Activated CD4-positive, alpha-beta T cell treated with anti-CD3 and anti-CD28 coated beads for 4 hours (primary cell): ENCODE measurements at regions not wholly inside any gene's neighbourhood (a gene's known extent, or its start where the extent isn't known, plus 50 kb on each side); places are given as distances from the start of the nearest gene placed in this dataset.

Source experiments
- DNase-seq, 2 donors: peaks; one replicate each; pipeline ENCODE4 v3.0.0-alpha.2; 2020

DNA sequence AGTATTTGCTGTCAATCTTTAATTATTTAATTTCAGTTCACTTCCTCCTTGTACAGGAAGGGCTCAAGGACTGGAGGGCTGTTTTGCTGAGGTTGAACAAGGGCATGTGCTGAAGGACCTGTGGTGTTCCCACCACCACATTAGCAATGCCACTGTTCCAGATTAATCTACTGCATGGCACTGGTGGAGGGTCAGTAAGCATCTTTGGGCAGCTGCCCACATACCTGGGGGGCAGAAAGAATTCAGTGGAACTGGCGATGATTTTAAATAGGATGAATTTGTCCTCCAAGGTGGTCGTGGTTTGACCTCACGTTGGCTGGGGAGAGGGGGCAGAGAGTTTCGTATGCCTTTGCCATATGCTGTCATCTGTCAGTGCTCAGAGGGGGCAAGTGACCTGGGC lies 244.8 kb downstream of the TLE3 start:
- no peak for DNase-seq

DNA sequence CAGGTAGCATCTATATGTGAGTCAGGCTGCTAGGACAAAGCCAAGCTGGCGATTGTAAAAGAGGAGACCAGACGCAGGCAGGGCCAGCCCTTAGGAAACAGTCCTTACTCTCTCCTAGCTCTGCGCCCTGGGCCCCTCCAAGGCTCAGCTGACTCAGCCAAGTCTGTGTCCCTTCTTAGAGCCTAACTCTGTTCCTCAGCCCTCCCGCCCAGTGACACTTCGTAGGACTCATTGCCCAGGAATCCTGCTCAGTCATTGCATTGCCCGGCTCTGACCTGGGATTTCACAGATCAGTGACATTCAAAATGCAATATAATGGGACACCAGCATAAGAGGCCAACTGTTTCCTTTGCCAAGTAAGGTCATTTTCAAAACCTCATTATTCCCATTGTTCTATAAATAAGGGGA lies 244.2 kb downstream of the TLE3 start:
- DNase-seq: no peak

DNA sequence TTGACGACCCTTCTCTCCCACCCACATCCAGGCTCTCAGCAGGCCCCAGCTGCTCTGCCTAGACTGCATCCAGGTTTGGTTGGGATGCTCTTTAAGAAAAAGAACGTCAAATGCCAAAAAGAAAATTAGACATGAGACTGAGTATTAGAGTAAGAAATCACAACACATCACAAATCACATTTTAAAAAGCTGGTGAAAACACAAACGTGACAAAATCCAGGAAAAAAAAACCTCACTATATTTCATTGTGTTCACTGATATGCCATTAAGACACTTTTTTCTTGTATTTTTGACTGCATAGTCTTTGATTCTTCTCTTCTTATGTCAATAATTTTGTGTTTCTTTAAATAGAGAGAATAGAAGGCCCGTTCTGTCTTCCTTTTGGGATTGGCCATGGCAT lies 243.7 kb downstream of the TLE3 start:
- DNase-seq: no peak

DNA sequence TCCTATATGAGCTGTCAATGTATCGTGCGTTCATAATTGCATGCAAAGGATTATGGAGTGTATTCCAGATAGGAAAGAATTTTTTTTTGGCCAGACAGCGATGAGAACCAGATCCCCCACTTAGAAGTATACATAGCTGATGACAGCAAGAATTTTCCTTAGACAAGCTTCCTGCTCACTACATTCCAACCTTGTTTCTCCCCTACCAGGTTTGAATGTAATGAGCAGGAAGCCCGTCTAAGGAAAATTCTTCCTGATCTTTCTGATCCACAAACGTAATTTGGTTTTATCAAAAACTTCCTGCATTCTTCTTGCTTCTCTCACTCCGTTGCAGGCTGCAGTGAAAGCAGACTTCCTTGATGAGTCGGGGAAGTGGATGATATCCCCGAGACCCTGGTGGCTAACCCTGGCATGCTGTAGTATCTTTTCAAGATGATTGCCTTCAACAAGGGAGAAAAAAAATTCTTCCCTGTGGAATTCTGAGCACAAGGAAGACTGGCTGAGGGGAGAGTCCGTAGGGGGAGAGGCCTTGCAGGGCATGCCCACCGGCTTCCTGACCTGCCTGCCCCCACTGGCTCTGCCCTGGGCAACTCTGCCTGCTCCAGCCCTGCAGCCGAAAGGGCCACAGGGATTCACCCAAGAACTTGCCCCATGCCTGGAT lies 243.1 kb downstream of the TLE3 start:
- DNase-seq: no peak

DNA sequence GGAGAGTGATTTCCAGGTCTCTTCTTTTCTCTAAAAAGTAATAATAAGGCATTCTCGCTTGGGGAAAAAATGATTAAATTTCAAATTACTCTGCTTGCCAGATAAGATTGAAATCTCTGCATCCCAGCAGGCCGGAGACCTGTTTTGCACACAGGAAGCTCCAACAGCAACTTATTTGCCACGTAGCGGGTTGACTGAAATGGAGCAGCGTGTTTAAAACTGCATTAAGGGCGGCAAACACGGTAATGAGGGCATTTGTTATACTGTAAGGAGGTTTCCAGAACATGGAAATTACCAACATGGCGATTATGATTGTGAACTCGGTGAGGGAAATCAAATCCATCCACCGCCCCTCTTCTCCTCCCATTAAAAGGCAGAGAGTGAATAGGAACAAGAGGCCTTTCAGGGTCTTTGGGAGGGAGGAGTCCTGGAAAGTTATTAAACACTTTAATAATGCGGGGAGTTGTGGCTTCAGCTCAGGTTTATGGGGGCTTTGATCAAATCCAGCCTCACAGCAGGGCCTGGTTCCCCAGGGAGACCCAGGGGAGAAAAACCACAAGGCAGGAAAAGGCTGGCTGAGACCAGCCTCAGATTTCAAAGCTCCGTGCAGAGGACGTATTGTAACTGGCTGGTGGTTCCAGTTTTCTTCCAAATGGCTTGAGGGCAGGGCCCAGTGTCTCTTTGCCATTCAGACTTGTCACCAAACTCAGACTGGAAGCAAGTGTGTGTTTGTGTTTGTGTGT lies 242.3 kb downstream of the TLE3 start:
- no peak for DNase-seq

DNA sequence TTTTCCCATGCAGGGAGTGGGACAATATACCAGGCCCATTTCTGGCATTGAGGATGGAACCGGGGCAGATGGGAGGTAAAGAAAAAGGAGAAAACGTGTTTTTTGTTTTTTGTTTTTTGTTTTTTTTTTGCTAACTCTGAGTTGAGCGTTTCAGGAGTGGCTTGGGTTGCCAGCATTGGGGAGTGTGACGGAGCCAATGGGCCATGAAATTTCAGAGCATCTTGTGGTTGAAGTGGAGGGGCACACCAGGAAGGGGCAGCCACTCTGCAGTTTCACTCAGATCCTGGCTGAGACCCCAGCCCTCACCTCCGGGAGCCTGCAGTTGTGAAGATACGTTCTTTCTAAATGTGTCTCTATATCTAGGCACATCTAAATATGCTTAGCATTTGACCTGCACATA lies 240.5 kb downstream of the TLE3 start:
- no peak for DNase-seq

DNA sequence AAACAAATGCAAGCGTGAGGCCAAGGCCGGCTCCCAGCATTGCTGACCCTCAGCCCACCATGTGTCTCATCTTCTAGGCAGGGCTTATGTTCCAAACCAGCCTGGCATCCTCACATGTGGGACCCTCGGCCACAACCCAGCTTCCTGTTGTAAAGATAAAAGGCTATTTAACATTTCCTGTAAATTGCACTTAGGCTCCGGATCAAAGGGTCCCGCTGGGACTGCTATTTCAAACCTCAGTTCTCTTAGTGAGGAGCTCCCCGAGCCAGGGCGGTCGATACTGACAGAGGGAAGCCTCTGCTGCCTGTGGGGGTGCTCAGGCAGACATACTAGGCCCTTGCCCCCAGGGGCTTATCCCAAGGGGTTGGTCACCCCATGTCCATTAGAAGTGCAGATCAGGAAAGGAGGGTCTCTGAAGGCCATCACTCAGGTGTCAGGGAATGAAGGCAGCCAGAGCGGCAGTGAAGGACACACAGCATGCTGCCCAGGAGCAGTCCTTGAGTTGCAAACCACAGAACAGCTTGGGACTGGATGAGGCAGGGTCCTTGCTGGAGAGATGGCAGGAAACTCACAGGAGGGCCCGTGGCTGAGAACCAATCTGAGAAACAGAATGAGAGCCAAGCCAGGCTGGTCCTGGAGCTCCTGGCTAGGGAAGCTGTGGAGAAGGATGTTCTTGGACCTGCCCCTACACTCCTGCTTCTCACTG lies 239.9 kb downstream of the TLE3 start:
- peak in 1 of 2 donors; percentile 4 for DNase-seq

DNA sequence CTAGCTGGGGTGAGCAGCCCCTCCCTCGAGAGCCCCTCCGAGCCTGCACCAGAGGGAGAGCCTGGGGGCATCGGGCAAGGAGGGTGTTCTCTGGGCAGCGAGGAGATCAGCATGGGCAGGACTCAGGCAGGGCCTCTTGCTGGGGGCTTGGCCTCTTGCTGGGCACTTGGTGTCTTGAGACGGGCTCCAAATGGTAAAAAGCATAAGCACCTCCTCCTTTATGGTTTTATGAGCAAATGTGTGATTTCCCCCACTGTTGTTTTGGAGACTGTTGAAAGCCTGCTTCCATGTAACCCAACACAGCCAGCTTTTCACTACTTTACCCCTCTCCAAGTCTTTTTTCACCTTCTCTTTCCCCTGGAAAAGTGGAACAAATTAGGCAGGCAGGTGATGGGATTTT lies 239.3 kb downstream of the TLE3 start:
- DNase-seq: no peak

DNA sequence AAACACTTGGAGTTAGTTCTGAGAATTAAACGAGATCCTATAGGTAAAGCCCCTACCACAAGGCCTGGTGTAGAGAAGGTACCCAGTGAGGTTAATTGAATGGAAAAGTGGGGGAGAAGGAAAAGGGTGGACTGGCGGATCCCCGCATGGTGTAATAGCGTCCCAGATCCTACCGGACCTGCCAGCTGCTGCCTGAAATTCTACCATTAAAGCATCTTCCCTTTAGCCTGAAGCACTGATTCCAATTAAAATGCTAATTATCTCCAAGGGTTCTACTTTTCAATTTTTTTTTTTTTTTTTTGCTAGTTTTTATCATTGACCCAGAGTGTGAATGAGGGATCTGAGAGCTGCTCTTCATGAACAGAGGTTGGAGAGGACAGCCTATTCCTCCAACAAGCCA lies 237.9 kb downstream of the TLE3 start:
- no peak for DNase-seq

DNA sequence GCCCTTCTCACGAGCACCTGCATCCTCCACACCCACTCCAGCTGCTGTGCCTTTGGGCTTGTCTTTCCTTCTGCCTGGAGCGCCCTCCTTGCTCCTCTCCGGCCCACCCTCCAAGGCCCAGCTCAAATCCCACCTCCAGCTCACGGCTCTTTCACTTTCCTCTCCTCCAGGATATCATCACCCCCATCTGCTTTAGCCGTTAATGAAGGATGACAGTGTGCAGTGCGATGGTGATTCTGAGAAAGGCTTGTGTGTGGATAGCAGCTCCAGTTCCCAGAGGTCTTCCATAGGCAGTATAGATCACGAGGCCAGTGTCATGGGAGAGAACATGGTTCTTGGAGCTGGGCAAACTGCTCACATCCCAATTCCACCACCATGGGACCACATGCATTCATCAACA lies 237.4 kb downstream of the TLE3 start:
- DNase-seq: no peak

DNA sequence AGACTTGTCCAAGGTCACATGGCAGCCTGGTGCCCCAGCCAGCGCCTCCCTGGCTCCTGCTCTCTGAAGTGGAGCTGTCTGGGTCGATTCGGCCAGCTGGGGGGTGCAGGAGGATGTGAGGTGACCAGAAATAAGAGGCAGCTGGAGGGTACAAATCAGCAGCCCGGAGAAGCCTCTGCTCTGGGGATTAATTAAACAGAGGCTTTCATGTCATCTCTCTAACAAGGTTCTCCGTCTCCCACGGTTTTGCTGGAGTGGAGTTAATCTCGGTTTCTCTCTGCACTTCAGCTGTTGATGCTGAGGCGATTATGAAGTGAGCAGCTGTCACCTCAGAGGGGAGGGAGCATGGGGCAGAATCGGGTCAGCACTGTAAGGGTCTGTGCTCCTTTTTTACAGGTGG lies 236.8 kb downstream of the TLE3 start:
- DNase-seq: no peak

DNA sequence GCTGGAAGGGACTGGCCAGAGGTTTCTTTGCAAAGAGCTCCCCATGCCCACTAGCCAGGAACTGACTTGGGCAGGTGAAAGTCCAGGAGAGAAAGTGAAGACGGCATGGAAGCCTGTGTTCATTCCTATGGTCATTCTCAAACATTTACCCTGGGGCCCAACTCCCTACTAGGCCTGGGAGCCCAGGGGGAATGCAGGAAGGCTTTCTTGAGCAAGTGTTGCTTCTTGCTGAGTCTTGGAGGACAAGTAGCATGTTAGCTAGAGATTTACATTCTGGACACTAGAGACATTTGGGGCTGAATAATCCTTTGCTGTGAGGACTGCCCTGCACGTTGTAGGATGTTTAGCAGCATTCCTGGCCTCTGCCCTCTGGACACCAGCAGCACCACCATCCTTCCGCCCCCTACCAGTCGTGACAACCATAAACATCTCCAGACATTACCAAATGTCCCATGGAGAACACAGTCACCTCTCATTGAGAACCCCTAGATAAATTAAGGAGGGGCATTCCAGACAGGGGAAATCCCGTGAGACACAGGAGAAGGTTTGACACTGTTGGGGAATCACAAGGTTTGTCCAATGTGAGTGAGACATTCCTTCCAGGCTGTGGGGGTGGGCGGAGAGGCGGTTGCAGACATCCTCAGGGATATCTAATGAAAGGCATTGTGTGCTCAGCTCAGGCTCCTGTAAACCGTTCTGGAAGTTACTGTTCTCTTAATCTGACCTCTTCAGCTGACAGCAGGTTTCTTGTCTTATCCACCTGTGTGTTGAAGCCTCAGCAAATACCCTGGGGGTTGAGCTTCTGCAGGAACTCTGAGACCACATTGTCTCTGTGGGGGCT lies 236.2 kb downstream of the TLE3 start:
- no peak for DNase-seq

DNA sequence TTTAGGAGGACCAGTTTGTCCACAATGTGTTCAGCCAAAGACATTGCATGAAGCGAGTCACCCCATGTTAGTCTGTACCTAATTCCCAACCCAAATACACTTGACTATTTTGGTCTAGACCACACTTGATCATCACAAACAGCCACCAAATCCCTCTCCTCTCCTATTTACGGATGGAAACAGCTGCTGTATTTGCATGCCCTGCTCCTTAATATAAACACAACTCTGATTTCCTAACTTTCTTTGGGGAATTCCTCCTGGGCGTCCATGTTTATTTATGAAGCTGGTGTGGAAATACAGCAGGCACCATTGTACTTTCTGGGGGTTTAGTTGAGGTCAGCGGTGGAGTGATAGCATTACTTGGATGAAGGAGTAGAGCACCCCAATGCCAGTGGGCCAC lies 235.2 kb downstream of the TLE3 start:
- DNase-seq: no peak

DNA sequence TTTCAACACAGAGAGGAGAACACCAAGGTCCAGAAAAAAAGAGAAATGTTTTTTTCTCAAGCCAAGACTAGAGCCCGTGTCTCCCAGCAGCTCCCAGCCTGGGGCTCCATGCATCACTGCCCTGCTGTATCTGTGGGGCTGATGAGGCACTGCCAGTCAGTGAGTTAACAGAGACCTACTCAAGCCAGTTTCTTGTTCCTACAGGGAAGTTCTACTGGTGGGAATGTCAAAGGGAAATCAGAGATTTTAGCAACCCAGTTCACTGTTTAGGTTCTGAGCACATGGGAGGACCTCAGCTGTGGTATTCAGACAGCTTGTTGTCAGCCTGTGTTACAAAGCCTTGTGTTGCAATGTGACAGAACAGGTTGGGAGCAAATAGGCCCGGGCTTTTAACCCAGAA lies 234.3 kb downstream of the TLE3 start:
- DNase-seq: no peak

DNA sequence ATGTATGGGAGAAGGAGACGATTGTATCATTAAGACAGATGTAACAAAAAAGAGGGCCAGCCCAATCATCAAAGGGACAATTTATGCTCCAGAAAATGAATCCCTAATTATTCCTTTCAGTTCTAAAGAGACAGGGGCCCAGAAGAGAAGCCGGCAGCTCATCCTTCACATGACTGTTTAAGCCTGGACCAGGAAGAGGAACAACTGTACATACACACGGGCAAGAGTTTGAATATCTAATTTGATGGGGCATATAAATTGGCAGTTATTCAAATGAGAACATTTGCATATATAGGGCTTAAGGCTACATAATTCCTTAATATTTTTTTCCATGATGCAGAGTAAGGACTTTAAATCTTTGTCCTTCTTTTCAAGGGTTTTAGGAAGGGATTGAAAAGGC lies 232.3 kb downstream of the TLE3 start:
- DNase-seq: no peak

DNA sequence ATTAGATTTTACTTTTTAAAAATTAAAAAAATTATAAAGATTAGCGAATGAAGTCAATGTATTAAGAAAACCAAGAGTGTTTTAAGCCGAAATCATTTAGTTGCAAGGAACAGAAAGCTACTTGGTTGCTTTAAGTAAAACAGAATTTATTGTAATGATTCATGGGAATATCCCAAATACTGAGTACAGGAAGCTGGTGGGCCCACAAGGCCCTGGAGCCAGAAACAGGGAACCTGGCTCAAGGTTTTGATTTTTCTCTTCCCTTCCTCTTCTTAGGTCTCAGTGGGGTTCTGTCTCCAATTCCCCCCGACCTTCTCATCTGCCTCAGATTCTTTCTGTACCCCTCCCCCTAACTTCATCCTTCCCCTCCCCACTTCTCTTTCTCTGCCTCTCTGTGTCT lies 229.0 kb downstream of the TLE3 start:
- no peak for DNase-seq

DNA sequence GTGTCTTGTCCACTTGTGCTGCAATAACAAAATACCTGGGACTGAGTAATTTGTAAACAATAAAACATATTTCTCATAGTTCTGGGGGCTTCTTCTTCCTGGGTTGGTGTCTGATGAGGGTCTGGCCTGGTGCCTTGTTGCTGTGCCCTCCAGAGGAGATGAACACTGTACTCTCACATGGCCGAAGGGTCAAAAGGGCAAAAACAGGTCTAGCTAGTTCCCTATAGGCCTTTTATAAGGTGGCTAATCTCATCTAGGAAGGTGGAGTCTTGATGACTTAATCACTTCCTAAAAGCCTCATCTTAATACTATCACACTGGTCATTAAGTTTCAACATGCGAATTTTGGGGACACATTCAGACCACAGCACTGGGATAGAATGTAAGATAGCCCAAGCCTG lies 228.4 kb downstream of the TLE3 start:
- no peak for DNase-seq

DNA sequence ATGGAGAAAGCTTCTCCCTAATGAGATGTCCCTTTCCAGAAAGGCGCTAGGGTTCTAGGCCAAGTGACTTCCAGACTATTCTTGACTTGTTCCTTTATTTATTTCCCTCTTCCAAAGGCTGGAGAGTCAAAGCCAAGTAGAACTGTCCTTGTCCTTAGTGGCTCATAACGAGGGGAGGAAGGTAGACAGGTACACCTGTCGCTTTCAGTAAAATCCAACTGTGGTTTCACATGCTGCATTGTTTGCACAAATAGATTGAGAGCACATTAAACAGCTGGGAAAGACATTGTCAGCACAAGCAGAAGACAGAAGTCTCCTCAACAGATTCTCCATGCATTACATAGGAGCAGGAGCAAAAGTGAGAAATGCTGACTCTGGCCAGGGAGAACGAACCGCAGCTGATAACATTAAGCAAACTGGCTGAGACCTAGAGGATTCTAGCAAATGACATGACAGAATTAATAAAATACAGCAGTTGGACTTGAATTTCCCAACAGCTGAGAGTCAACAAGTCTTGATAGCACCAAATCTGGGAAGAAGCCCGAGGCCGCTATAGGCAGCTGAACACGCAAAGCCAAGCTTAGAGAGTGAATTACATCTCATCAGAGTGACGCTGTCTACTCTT lies 227.7 kb downstream of the TLE3 start:
- no peak for DNase-seq

DNA sequence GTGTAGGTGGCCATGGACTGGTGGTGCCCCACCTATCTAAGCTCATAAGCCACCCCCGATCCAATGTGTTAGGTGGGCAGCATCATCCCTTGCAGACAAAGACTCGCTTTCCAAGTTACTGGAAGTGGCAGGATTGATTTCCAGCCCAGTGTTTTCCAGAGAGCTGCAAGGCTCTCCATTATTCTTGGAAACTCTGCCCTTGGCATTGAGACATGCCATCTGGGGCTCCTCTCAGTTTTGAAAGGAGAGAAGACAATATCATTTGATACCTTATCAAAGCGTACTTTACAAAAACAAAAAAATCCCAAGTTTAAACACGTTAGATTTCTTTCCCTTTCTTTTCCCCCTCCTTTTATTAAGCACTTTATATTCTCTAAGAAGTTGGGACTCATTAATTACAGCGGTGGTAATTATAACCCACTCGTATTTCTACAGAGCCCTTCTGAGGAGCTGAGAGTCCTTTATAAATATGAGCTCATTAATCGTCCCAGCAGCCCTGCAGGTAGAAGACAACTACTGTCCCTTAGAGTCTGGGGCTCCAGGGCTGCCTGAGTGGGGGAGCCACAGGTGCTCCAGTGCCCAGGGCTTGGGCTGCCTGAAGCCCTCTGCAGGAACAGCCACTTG lies 226.1 kb downstream of the TLE3 start:
- DNase-seq: no peak

DNA sequence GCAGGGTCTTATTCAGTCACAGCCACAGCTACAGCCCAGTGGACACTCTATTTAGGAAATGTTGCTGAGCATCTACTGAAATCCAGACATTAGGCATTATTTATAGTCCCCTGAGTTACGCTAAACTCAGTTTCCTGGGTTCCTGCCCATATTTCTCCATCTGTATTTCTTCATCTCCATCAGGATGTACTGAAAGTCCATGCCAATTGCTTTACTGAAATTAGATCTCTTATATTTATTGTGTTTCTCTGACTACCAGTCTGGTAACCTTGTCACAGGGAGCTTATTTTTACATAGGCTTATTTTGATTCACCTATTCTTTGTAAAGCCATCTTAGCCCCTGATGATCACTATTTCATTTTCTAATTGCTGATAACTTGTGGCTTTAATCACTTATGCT lies 223.9 kb downstream of the TLE3 start:
- DNase-seq: no peak

DNA sequence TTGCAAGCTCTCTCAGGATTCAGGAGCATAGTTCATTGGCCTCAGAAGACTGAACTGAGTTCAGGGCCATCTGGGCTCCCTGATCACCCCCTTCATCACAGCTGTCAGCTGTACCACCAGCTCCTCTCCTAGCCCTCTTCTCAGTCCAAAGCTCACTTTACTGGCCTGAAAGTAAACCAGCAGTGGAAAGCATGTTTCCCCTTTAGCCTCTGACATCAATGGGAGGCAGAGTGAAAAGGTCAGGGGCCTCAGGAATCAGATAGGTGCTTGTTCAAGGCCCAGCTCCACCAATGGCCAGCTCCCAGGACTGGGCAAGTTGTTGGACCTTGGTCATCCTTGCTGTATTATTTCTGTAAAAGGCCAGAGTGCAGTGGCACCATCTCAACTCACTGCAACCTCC lies 223.4 kb downstream of the TLE3 start:
- DNase-seq: no peak
